ENCODE measurements at regions not wholly inside any gene's neighbourhood (a gene's known extent, or its start where the extent isn't known, plus 50 kb on each side); places are given as distances from the start of the nearest gene placed in this dataset.

DNA sequence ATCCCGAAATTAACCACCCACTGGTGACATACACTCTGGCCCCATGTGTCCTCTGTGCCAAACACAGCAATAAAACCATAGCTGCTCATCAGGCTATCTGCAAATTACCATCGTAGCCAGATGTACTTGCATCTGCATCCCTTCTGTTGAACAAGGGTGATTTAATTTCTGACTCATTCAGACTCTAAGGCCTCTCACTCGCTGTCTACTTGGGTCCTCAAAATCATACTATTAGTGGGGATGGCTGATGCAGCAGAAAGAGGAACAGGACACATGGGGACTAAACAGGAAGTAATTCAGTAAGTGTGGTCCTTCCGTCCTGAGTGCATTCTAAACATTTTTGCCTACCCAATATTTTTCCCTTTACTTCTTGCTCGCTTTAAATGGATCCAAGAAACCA, 2275.0 kb upstream of the PCDH20 start:
- TF ChIP-seq POLR2A (IDR thresholded peaks at IDR 0.05) (no peak), EP300 (IDR thresholded peaks at IDR 0.05) (no peak), POLR2AphosphoS5 (IDR thresholded peaks at IDR 0.05) (no peak)
- TF ChIP-seq, protein P1, sequence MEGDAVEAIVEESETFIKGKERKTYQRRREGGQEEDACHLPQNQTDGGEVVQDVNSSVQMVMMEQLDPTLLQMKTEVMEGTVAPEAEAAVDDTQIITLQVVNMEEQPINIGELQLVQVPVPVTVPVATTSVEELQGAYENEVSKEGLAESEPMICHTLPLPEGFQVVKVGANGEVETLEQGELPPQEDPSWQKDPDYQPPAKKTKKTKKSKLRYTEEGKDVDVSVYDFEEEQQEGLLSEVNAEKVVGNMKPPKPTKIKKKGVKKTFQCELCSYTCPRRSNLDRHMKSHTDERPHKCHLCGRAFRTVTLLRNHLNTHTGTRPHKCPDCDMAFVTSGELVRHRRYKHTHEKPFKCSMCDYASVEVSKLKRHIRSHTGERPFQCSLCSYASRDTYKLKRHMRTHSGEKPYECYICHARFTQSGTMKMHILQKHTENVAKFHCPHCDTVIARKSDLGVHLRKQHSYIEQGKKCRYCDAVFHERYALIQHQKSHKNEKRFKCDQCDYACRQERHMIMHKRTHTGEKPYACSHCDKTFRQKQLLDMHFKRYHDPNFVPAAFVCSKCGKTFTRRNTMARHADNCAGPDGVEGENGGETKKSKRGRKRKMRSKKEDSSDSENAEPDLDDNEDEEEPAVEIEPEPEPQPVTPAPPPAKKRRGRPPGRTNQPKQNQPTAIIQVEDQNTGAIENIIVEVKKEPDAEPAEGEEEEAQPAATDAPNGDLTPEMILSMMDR (IDR thresholded peaks at IDR 0.05) = no peak

Data from gastroesophageal sphincter (tissue), 3 donors.